Neural crest cell (in vitro differentiated cells): ENCODE measurements at regions not wholly inside any gene's neighbourhood (a gene's known extent, or its start where the extent isn't known, plus 50 kb on each side); places are given as distances from the start of the nearest gene placed in this dataset.

Experiments used
- DNase-seq: peaks from one replicate; pipeline ENCODE4 v3.0.0; 2021; ENCODE audit warnings: low read depth, mixed read lengths, low spot score
- H3K27ac Mint-ChIP-seq: one replicate; pipeline ENCODE4 v1.8.0; 2021; ENCODE audit warnings: mild to moderate bottlenecking, mixed read lengths; ENCODE audit not compliant: unreplicated experiment
- H3K27me3 Mint-ChIP-seq: 2 replicates; pipeline ENCODE4 v1.8.0; 2021; ENCODE audit warnings: low read depth, mild to moderate bottlenecking, mixed read lengths
- H3K36me3 Mint-ChIP-seq: 2 replicates; pipeline ENCODE4 v1.8.0; 2021; ENCODE audit warnings: low read depth, mild to moderate bottlenecking, mixed read lengths
- H3K4me1 Mint-ChIP-seq: 2 replicates; pipeline ENCODE4 v1.8.0; 2021; ENCODE audit warnings: mixed read lengths
- H3K4me3 Mint-ChIP-seq: one replicate; pipeline ENCODE4 v1.8.0; 2021; ENCODE audit warnings: mild to moderate bottlenecking, mixed read lengths
- H3K9me3 Mint-ChIP-seq: 2 replicates; pipeline ENCODE4 v1.8.0; 2021; ENCODE audit warnings: mixed read lengths
- CTCF ChIP-seq: fragments of 200-600 bp; sonication (generic); conservative IDR thresholded peaks from 2 replicates; pipeline ENCODE4 v1.5.0; 2021; ENCODE audit warnings: antibody characterized with exemption, mild to moderate bottlenecking

GRCh38 chr9:93893899-93894690, 61.1 kb downstream of the BARX1 start:
- no peak for DNase-seq
- Mint-ChIP-seq H3K36me3 (no peaks in the 10 kb centered on the region), H3K4me1 (no peaks in the 10 kb centered on the region), H3K4me3 (no peak overlapping the region), H3K27me3 (peaks cover 2% of the 10 kb centered on the region), H3K27ac (no peak overlapping the region), H3K9me3 (peaks cover 5% of the 10 kb centered on the region)
- no peak for TF ChIP-seq CTCF

GRCh38 chr9:93893194-93893593, 62.0 kb downstream of the BARX1 start:
- Mint-ChIP-seq H3K4me1 (no peaks in the 10 kb centered on the region), H3K9me3 (peaks cover 5% of the 10 kb centered on the region), H3K27me3 (peaks cover 2% of the 10 kb centered on the region), H3K27ac (no peak overlapping the region), H3K4me3 (no peak overlapping the region), H3K36me3 (no peaks in the 10 kb centered on the region)
- TF ChIP-seq CTCF = no peak
- no peak for DNase-seq

- no peak overlapping the region for H3K27ac Mint-ChIP-seq
- H3K4me3 Mint-ChIP-seq = no peak overlapping the region
- no peak for TF ChIP-seq CTCF
Measured at GRCh38 chr9:93892748-93893147, 62.4 kb downstream of the BARX1 start.

GRCh38 chr9:93891549-93892310, 63.4 kb downstream of the BARX1 start:
- DNase-seq = no peak
- Mint-ChIP-seq H3K9me3 (peaks cover 5% of the 10 kb centered on the region), H3K27ac (no peak overlapping the region), H3K36me3 (no peaks in the 10 kb centered on the region), H3K4me3 (no peak overlapping the region), H3K27me3 (peaks cover 9% of the 10 kb centered on the region), H3K4me1 (no peaks in the 10 kb centered on the region)
- no peak for TF ChIP-seq CTCF

More at GRCh38 chr9:93892748-93893147, 62.4 kb downstream of the BARX1 start:
- no peak for DNase-seq
- peaks cover 5% of the 10 kb centered on the region for H3K9me3 Mint-ChIP-seq
- H3K36me3 Mint-ChIP-seq = no peaks in the 10 kb centered on the region
- H3K4me1 Mint-ChIP-seq = no peaks in the 10 kb centered on the region
- H3K27me3 Mint-ChIP-seq = peaks cover 2% of the 10 kb centered on the region

GRCh38 chr9:93891050-93891449, 64.1 kb downstream of the BARX1 start:
- Mint-ChIP-seq H3K4me1 (no peaks in the 10 kb centered on the region), H3K4me3 (no peak overlapping the region), H3K9me3 (peaks cover 5% of the 10 kb centered on the region), H3K36me3 (no peaks in the 10 kb centered on the region), H3K27me3 (peaks cover 9% of the 10 kb centered on the region), H3K27ac (no peak overlapping the region)
- TF ChIP-seq CTCF = no peak
- DNase-seq = no peak
